ENCODE measurements at regions not wholly inside any gene's neighbourhood (a gene's known extent, or its start where the extent isn't known, plus 50 kb on each side); places are given as distances from the start of the nearest gene placed in this dataset.

GRCh38 chr2:76599732-76600368 is 889.1 kb upstream of the GCFC2 start:
- intact Hi-C loops (cut with micrococcal nuclease) = loop anchor here (10.0 kb wide), 1 partner anchor 405 kb away; no protein-coding TSS in a partner anchor
- peak; percentile 87 for ATAC-seq
- peak; percentile 36 for DNase-seq

- ATAC-seq (no peak), DNase-seq (no peak)
- intact Hi-C loops (cut with micrococcal nuclease) = no loop called here
These were observed 873.8 kb upstream of the GCFC2 start for GRCh38 chr2:76584474-76584873.

GRCh38 chr2:76579911-76580310 is 869.2 kb upstream of the GCFC2 start:
- DNase-seq = no peak
- no peak for ATAC-seq
- intact Hi-C loops (cut with micrococcal nuclease) = no loop called here

GRCh38 chr2:76572981-76573380 is 862.3 kb upstream of the GCFC2 start:
- intact Hi-C loops (cut with micrococcal nuclease) = no loop called here
- ATAC-seq (no peak), DNase-seq (no peak)

GRCh38 chr2:76569819-76570218 is 859.1 kb upstream of the GCFC2 start:
- DNase-seq (no peak), ATAC-seq (no peak)
- intact Hi-C loops (cut with micrococcal nuclease) = no loop called here

- DNase-seq (no peak), ATAC-seq (no peak)
- intact Hi-C loops (cut with micrococcal nuclease) = no loop called here
These were observed 856.8 kb upstream of the GCFC2 start for GRCh38 chr2:76567478-76567877.

GRCh38 chr2:76564734-76565133 is 854.0 kb upstream of the GCFC2 start:
- no peak for ATAC-seq
- no peak for DNase-seq
- intact Hi-C loops (cut with micrococcal nuclease) = no loop called here

- no peak for ATAC-seq
- DNase-seq = peak; percentile 20
These were observed 853.0 kb upstream of the GCFC2 start for GRCh38 chr2:76563730-76564129.

GRCh38 chr2:76558157-76558556 is 847.4 kb upstream of the GCFC2 start:
- intact Hi-C loops (cut with micrococcal nuclease) = no loop called here
- no peak for ATAC-seq
- DNase-seq = no peak

More at GRCh38 chr2:76563730-76564129, 853.0 kb upstream of the GCFC2 start:
- intact Hi-C loops (cut with micrococcal nuclease) = no loop called here

- no peak for DNase-seq
- no peak for ATAC-seq
- intact Hi-C loops (cut with micrococcal nuclease) = no loop called here
These were observed 845.3 kb upstream of the GCFC2 start for GRCh38 chr2:76556018-76556417.

GRCh38 chr2:76546207-76546606 is 835.5 kb upstream of the GCFC2 start:
- ATAC-seq (no peak), DNase-seq (no peak)
- intact Hi-C loops (cut with micrococcal nuclease) = no loop called here

GRCh38 chr2:76544901-76545300 is 834.2 kb upstream of the GCFC2 start:
- DNase-seq = no peak
- intact Hi-C loops (cut with micrococcal nuclease) = no loop called here
- no peak for ATAC-seq

- intact Hi-C loops (cut with micrococcal nuclease) = no loop called here
- DNase-seq (no peak), ATAC-seq (no peak)
These were observed 806.8 kb upstream of the GCFC2 start for GRCh38 chr2:76517574-76517909.

- intact Hi-C loops (cut with micrococcal nuclease) = no loop called here
- DNase-seq (no peak), ATAC-seq (no peak)
These were observed 806.3 kb upstream of the GCFC2 start for GRCh38 chr2:76516861-76517573.

- no peak for DNase-seq
- intact Hi-C loops (cut with micrococcal nuclease) = no loop called here
- ATAC-seq = no peak
These were observed 801.6 kb upstream of the GCFC2 start for GRCh38 chr2:76512201-76512820.

GRCh38 chr2:76506538-76506937 is 795.8 kb upstream of the GCFC2 start:
- intact Hi-C loops (cut with micrococcal nuclease) = no loop called here
- DNase-seq (no peak), ATAC-seq (no peak)

GRCh38 chr2:76501641-76502040 is 790.9 kb upstream of the GCFC2 start:
- no peak for DNase-seq
- intact Hi-C loops (cut with micrococcal nuclease) = no loop called here
- ATAC-seq = no peak

GRCh38 chr2:76498360-76498759 is 787.6 kb upstream of the GCFC2 start:
- no peak for DNase-seq
- peak; percentile 33 for ATAC-seq
- intact Hi-C loops (cut with micrococcal nuclease) = no loop called here

- intact Hi-C loops (cut with micrococcal nuclease) = no loop called here
- ATAC-seq (no peak), DNase-seq (no peak)
These were observed 780.8 kb upstream of the GCFC2 start for GRCh38 chr2:76491503-76491902.

- intact Hi-C loops (cut with micrococcal nuclease) = no loop called here
- DNase-seq (no peak), ATAC-seq (no peak)
These were observed 767.7 kb upstream of the GCFC2 start for GRCh38 chr2:76478266-76479035.

All from left ventricle myocardium superior (tissue), 1 donor.